ENCODE measurements at regions not wholly inside any gene's neighbourhood (a gene's known extent, or its start where the extent isn't known, plus 50 kb on each side); places are given as distances from the start of the nearest gene placed in this dataset.

- TF ChIP-seq POLR2A (IDR thresholded peaks at IDR 0.05) = no peak
- TF ChIP-seq CTCF (IDR thresholded peaks at IDR 0.05 in 4 of 5, conservative IDR thresholded peaks at IDR 0.05 in 1 of 5) = no peak
Measured at GRCh38 chr14:42002141-42002540, 395.5 kb downstream of the LRFN5 start.

Measured in gastrocnemius medialis (tissue), 4 donors.